ENCODE measurements at regions not wholly inside any gene's neighbourhood (a gene's known extent, or its start where the extent isn't known, plus 50 kb on each side); places are given as distances from the start of the nearest gene placed in this dataset.

- H3K9me3 ChIP-seq: no peaks in the 10 kb centered on the region
- 26 to 31% methylated on average over 7 of the region's 7 CpGs for WGBS, 2 donors
- H3K27me3 ChIP-seq: no peaks in the 10 kb centered on the region
- no peak overlapping the region for H3K4me3 ChIP-seq
- H3K36me3 ChIP-seq: no peaks in the 10 kb centered on the region
- TF ChIP-seq POLR2A (IDR thresholded peaks at IDR 0.05) (no peak), EP300 (IDR thresholded peaks at IDR 0.05) (no peak)
- DNase-seq (ENCODE audit: low spot score in 2 of 2): no peak
- H3K4me1 ChIP-seq: no peaks in the 10 kb centered on the region
- H3K27ac ChIP-seq: no peak overlapping the region
Observed at GRCh38 chr2:104638859-104639202, 215.1 kb upstream of the POU3F3 start.

- H3K36me3 ChIP-seq: no peaks in the 10 kb centered on the region
- no peaks in the 10 kb centered on the region for H3K9me3 ChIP-seq
- no peaks in the 10 kb centered on the region for H3K27me3 ChIP-seq
- 69 to 71% methylated on average over 2 of the region's 2 CpGs for WGBS, 2 donors
- no peaks in the 10 kb centered on the region for H3K4me1 ChIP-seq
- H3K4me3 ChIP-seq: no peak overlapping the region
- DNase-seq (ENCODE audit: low spot score in 2 of 2): no peak
- H3K27ac ChIP-seq: no peak overlapping the region
- no peak for TF ChIP-seq EP300 (IDR thresholded peaks at IDR 0.05)
- TF ChIP-seq CTCF (IDR thresholded peaks at IDR 0.05): no peak
- no peak for TF ChIP-seq POLR2A (IDR thresholded peaks at IDR 0.05)
Observed at GRCh38 chr2:104641786-104642185, 212.1 kb upstream of the POU3F3 start.

GRCh38 chr2:104648376-104648775 lies 205.5 kb upstream of the POU3F3 start:
- Histone ChIP-seq H3K27me3 (no peaks in the 10 kb centered on the region), H3K9me3 (no peaks in the 10 kb centered on the region), H3K4me3 (no peak overlapping the region), H3K4me1 (no peaks in the 10 kb centered on the region), H3K36me3 (no peaks in the 10 kb centered on the region), H3K27ac (no peak overlapping the region)
- TF ChIP-seq EP300 (IDR thresholded peaks at IDR 0.05) (no peak), POLR2A (IDR thresholded peaks at IDR 0.05) (no peak), CTCF (IDR thresholded peaks at IDR 0.05) (no peak)
- no peak for DNase-seq (ENCODE audit: low spot score in 2 of 2)
- 63 to 64% methylated on average over 2 of the region's 2 CpGs for WGBS, 2 donors

GRCh38 chr2:104649866-104650265 lies 204.0 kb upstream of the POU3F3 start:
- H3K4me1 ChIP-seq: no peaks in the 10 kb centered on the region
- no peak overlapping the region for H3K27ac ChIP-seq
- H3K36me3 ChIP-seq: no peaks in the 10 kb centered on the region
- no peak for TF ChIP-seq EP300 (IDR thresholded peaks at IDR 0.05)
- no peak for TF ChIP-seq CTCF (IDR thresholded peaks at IDR 0.05)
- no peak overlapping the region for H3K4me3 ChIP-seq
- no peaks in the 10 kb centered on the region for H3K27me3 ChIP-seq
- no peak for DNase-seq (ENCODE audit: low spot score in 2 of 2)
- H3K9me3 ChIP-seq: no peaks in the 10 kb centered on the region
- 88 to 91% methylated on average over 1 of the region's 1 CpG for WGBS, 2 donors

GRCh38 chr2:104650405-104650996 lies 203.4 kb upstream of the POU3F3 start:
- no peak overlapping the region for H3K27ac ChIP-seq
- no peaks in the 10 kb centered on the region for H3K27me3 ChIP-seq
- H3K4me3 ChIP-seq: no peak overlapping the region
- no peaks in the 10 kb centered on the region for H3K4me1 ChIP-seq
- H3K36me3 ChIP-seq: no peaks in the 10 kb centered on the region
- TF ChIP-seq EP300 (IDR thresholded peaks at IDR 0.05): no peak
- no peak for TF ChIP-seq POLR2A (IDR thresholded peaks at IDR 0.05)
- TF ChIP-seq CTCF (IDR thresholded peaks at IDR 0.05): no peak
- DNase-seq (ENCODE audit: low spot score in 2 of 2): no peak
- no peaks in the 10 kb centered on the region for H3K9me3 ChIP-seq

- H3K9me3 ChIP-seq: no peaks in the 10 kb centered on the region
- peaks cover 0 to 6% (median 0%) of the 10 kb centered on the region in 4 donors for H3K4me1 ChIP-seq
- H3K27me3 ChIP-seq: peaks cover 0 to 20% of the 10 kb centered on the region in 2 donors
- 52 to 71% methylated on average over 4 of the region's 4 CpGs for WGBS, 2 donors
- no peaks in the 10 kb centered on the region for H3K36me3 ChIP-seq
- no peak for TF ChIP-seq CTCF (IDR thresholded peaks at IDR 0.05)
- no peak for TF ChIP-seq EP300 (IDR thresholded peaks at IDR 0.05)
- TF ChIP-seq POLR2A (IDR thresholded peaks at IDR 0.05): no peak
- H3K4me3 ChIP-seq: no peak overlapping the region
- no peak overlapping the region for H3K27ac ChIP-seq
- no peak for DNase-seq (ENCODE audit: low spot score in 2 of 2)
Observed at GRCh38 chr2:104654811-104655210, 199.1 kb upstream of the POU3F3 start.
